ENCODE measurements at regions not wholly inside any gene's neighbourhood (a gene's known extent, or its start where the extent isn't known, plus 50 kb on each side); places are given as distances from the start of the nearest gene placed in this dataset.

DNA sequence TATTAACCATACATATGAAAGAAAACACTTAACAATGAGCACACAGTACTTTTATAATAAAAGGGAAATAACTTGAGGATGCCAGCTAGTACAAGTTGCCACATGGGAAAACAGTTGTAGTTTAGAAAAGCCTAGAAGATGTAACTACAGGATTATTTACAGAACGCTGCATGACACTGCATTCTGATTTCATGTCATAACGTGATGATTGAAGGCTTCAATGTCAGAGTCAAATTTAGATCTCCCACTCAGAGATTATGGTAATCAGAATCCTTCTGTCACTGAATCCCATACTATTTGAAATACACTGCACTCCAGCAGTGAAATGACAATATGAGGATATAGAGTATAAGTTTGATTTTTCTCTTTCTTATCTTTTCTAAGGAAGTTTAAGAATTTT lies 253.9 kb upstream of the LRRN1 start:
- DNase-seq (ENCODE audit: low read depth, low spot score) = no peak
- H3K4me3 ChIP-seq (ENCODE audit: insufficient read length, low read depth) = no peak overlapping the region
- TF ChIP-seq ZNF274 (IDR thresholded peaks at IDR 0.05; ENCODE audit: low read depth, low read length) (no peak), YY1 (IDR thresholded peaks at IDR 0.05; ENCODE audit: insufficient read depth, insufficient read length) (no peak), SUZ12 (IDR thresholded peaks at IDR 0.05; ENCODE audit: extremely low read depth, insufficient read depth, insufficient read length) (no peak)
- H3K9me3 ChIP-seq (ENCODE audit: insufficient read depth, low read length) = no peaks in the 10 kb centered on the region; the same call in 1 of the 2 replicates
- H3K4me1 ChIP-seq (ENCODE audit: insufficient read depth, insufficient read length) = no peaks in the 10 kb centered on the region
- no peaks in the 10 kb centered on the region for H3K27me3 ChIP-seq (ENCODE audit: insufficient read depth, insufficient read length)
- no peak overlapping the region for H3K9ac ChIP-seq (ENCODE audit: insufficient read length, low read depth)
- no peaks in the 10 kb centered on the region for H3K36me3 ChIP-seq (ENCODE audit: insufficient read depth, insufficient read length, low read length)

DNA sequence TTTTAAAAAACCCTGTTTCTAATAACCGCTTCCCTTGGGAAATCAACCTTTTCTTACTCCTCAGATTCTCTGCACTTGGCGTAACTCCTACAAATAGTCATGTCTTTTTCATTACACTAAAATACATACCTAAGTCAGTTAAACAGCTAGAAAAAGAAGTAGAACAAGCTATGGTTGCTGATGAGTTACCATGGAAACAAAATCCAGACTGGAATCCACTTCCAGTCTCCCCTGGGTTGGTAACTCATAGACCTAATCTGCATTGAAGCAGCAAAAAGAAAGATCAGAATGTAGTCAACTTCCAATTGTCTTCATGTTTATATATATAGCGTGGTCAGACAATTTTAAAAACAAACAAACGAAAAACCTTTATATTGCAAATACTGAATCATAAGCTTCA lies 260.8 kb upstream of the LRRN1 start:
- no peaks in the 10 kb centered on the region for H3K4me1 ChIP-seq (ENCODE audit: insufficient read depth, insufficient read length)
- H3K9ac ChIP-seq (ENCODE audit: insufficient read length, low read depth) = no peak overlapping the region

DNA sequence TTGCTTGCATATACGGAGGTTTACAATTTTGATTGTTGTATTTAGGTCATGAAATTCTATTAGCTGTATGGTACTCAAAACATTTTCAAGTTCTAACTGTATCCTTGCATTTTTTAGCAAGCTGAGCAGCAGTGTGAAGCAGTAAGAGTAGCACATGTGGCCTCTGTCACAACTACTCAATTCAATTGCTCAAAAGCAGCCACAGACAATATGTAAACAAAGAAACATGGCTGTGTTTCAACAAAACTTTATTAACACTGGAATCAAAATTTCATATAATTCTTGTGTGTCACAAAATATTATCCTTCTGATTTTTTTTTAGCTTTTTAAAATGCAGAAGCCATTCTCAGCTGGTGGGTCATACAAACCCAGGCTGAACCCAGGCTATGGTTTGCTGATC lies 266.7 kb upstream of the LRRN1 start:
- Histone ChIP-seq H3K4me3 (ENCODE audit: insufficient read length, low read depth) (no peak overlapping the region), H3K9me3 (ENCODE audit: insufficient read depth, low read length) (no peaks in the 10 kb centered on the region), H3K27me3 (ENCODE audit: insufficient read depth, insufficient read length) (no peaks in the 10 kb centered on the region), H3K36me3 (ENCODE audit: insufficient read depth, insufficient read length, low read length) (no peaks in the 10 kb centered on the region), H3K4me1 (ENCODE audit: insufficient read depth, insufficient read length) (no peaks in the 10 kb centered on the region), H3K9ac (ENCODE audit: insufficient read length, low read depth) (no peak overlapping the region)
- DNase-seq (ENCODE audit: low read depth, low spot score) = no peak
- TF ChIP-seq ZNF274 (IDR thresholded peaks at IDR 0.05; ENCODE audit: low read depth, low read length) = no peak
- no peak for TF ChIP-seq SUZ12 (IDR thresholded peaks at IDR 0.05; ENCODE audit: extremely low read depth, insufficient read depth, insufficient read length)
- TF ChIP-seq YY1 (IDR thresholded peaks at IDR 0.05; ENCODE audit: insufficient read depth, insufficient read length) = no peak

More for the DNA sequence above, 260.8 kb upstream of the LRRN1 start:
- no peak overlapping the region for H3K4me3 ChIP-seq (ENCODE audit: insufficient read length, low read depth)
- TF ChIP-seq ZNF274 (IDR thresholded peaks at IDR 0.05; ENCODE audit: low read depth, low read length) (no peak), YY1 (IDR thresholded peaks at IDR 0.05; ENCODE audit: insufficient read depth, insufficient read length) (no peak), SUZ12 (IDR thresholded peaks at IDR 0.05; ENCODE audit: extremely low read depth, insufficient read depth, insufficient read length) (no peak)
- no peak for DNase-seq (ENCODE audit: low read depth, low spot score)
- H3K9me3 ChIP-seq (ENCODE audit: insufficient read depth, low read length) = no peaks in the 10 kb centered on the region
- no peaks in the 10 kb centered on the region for H3K27me3 ChIP-seq (ENCODE audit: insufficient read depth, insufficient read length)
- no peaks in the 10 kb centered on the region for H3K36me3 ChIP-seq (ENCODE audit: insufficient read depth, insufficient read length, low read length)

GRCh38 chr3:3531476-3531875 lies 267.8 kb upstream of the LRRN1 start:
- H3K4me3 ChIP-seq (ENCODE audit: insufficient read length, low read depth) = no peak overlapping the region
- no peaks in the 10 kb centered on the region for H3K9me3 ChIP-seq (ENCODE audit: insufficient read depth, low read length)
- no peak overlapping the region for H3K9ac ChIP-seq (ENCODE audit: insufficient read length, low read depth)
- TF ChIP-seq SUZ12 (IDR thresholded peaks at IDR 0.05; ENCODE audit: extremely low read depth, insufficient read depth, insufficient read length) (no peak), ZNF274 (IDR thresholded peaks at IDR 0.05; ENCODE audit: low read depth, low read length) (no peak), YY1 (IDR thresholded peaks at IDR 0.05; ENCODE audit: insufficient read depth, insufficient read length) (no peak)
- no peaks in the 10 kb centered on the region for H3K4me1 ChIP-seq (ENCODE audit: insufficient read depth, insufficient read length)
- no peaks in the 10 kb centered on the region for H3K27me3 ChIP-seq (ENCODE audit: insufficient read depth, insufficient read length)
- no peaks in the 10 kb centered on the region for H3K36me3 ChIP-seq (ENCODE audit: insufficient read depth, insufficient read length, low read length)
- DNase-seq (ENCODE audit: low read depth, low spot score) = no peak

DNA sequence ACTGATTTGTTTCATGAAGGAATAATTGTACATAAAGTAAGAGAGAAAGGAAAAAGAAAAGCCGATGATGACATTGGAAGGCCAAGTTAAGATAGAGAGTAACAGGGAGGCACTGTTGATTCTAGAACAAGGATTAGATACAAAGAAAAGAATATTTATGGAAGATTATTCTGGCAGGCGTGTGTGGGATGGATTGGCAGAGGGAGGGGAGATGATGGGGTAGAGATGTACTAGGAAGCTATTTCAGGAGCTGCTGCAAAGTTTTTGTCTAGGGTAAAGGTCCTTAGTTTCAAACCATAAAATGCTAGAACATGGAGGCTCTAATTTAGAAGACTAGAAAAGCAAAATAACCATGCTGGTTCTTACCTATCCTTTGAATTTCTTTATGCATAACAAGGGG lies 280.0 kb upstream of the LRRN1 start:
- H3K27me3 ChIP-seq (ENCODE audit: insufficient read depth, insufficient read length) = no peaks in the 10 kb centered on the region
- no peak overlapping the region for H3K9ac ChIP-seq (ENCODE audit: insufficient read length, low read depth)
- no peaks in the 10 kb centered on the region for H3K4me1 ChIP-seq (ENCODE audit: insufficient read depth, insufficient read length)
- TF ChIP-seq ZNF274 (IDR thresholded peaks at IDR 0.05; ENCODE audit: low read depth, low read length) = no peak
- TF ChIP-seq YY1 (IDR thresholded peaks at IDR 0.05; ENCODE audit: insufficient read depth, insufficient read length) = no peak
- TF ChIP-seq SUZ12 (IDR thresholded peaks at IDR 0.05; ENCODE audit: extremely low read depth, insufficient read depth, insufficient read length) = no peak
- no peaks in the 10 kb centered on the region for H3K9me3 ChIP-seq (ENCODE audit: insufficient read depth, low read length)
- H3K4me3 ChIP-seq (ENCODE audit: insufficient read length, low read depth) = no peak overlapping the region
- no peak for DNase-seq (ENCODE audit: low read depth, low spot score)
- H3K36me3 ChIP-seq (ENCODE audit: insufficient read depth, insufficient read length, low read length) = no peaks in the 10 kb centered on the region

DNA sequence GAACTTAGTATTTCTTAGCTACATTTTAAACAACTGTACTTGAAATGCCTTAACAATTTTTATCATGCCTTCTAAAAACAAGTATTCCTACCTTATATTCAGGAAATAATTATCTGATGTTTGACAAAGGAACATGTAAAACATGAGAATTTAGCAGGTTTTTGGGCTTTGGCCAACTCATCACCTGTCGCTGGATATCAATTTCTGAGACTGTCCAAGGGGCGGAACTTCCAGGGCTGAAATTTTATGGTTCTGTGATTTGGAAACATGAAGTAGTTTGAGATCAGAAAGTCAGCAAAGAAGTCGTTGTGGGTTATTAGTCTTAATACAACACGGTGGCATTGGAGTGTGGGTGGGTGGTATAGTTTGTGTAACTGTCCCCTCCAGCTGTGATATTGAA lies 282.2 kb upstream of the LRRN1 start:
- Histone ChIP-seq H3K9me3 (ENCODE audit: insufficient read depth, low read length) (no peaks in the 10 kb centered on the region), H3K4me3 (ENCODE audit: insufficient read length, low read depth) (no peak overlapping the region), H3K27me3 (ENCODE audit: insufficient read depth, insufficient read length) (no peaks in the 10 kb centered on the region), H3K4me1 (ENCODE audit: insufficient read depth, insufficient read length) (no peaks in the 10 kb centered on the region), H3K36me3 (ENCODE audit: insufficient read depth, insufficient read length, low read length) (no peaks in the 10 kb centered on the region), H3K9ac (ENCODE audit: insufficient read length, low read depth) (no peak overlapping the region)
- DNase-seq (ENCODE audit: low read depth, low spot score) = no peak
- TF ChIP-seq YY1 (IDR thresholded peaks at IDR 0.05; ENCODE audit: insufficient read depth, insufficient read length) (no peak), SUZ12 (IDR thresholded peaks at IDR 0.05; ENCODE audit: extremely low read depth, insufficient read depth, insufficient read length) (no peak), ZNF274 (IDR thresholded peaks at IDR 0.05; ENCODE audit: low read depth, low read length) (no peak)

GRCh38 chr3:3516384-3516783 lies 282.8 kb upstream of the LRRN1 start:
- no peak for DNase-seq (ENCODE audit: low read depth, low spot score)
- Histone ChIP-seq H3K4me1 (ENCODE audit: insufficient read depth, insufficient read length) (no peaks in the 10 kb centered on the region), H3K9ac (ENCODE audit: insufficient read length, low read depth) (no peak overlapping the region), H3K4me3 (ENCODE audit: insufficient read length, low read depth) (no peak overlapping the region), H3K9me3 (ENCODE audit: insufficient read depth, low read length) (no peaks in the 10 kb centered on the region), H3K27me3 (ENCODE audit: insufficient read depth, insufficient read length) (no peaks in the 10 kb centered on the region), H3K36me3 (ENCODE audit: insufficient read depth, insufficient read length, low read length) (no peaks in the 10 kb centered on the region)
- TF ChIP-seq ZNF274 (IDR thresholded peaks at IDR 0.05; ENCODE audit: low read depth, low read length) (no peak), YY1 (IDR thresholded peaks at IDR 0.05; ENCODE audit: insufficient read depth, insufficient read length) (no peak), SUZ12 (IDR thresholded peaks at IDR 0.05; ENCODE audit: extremely low read depth, insufficient read depth, insufficient read length) (no peak)

- H3K4me1 ChIP-seq (ENCODE audit: insufficient read depth, insufficient read length) = no peaks in the 10 kb centered on the region
- H3K27me3 ChIP-seq (ENCODE audit: insufficient read depth, insufficient read length) = no peaks in the 10 kb centered on the region
- no peak overlapping the region for H3K4me3 ChIP-seq (ENCODE audit: insufficient read length, low read depth)
- DNase-seq (ENCODE audit: low read depth, low spot score) = no peak
- H3K9me3 ChIP-seq (ENCODE audit: insufficient read depth, low read length) = no peaks in the 10 kb centered on the region
- no peak overlapping the region for H3K9ac ChIP-seq (ENCODE audit: insufficient read length, low read depth)
- no peak for TF ChIP-seq YY1 (IDR thresholded peaks at IDR 0.05; ENCODE audit: insufficient read depth, insufficient read length)
- TF ChIP-seq SUZ12 (IDR thresholded peaks at IDR 0.05; ENCODE audit: extremely low read depth, insufficient read depth, insufficient read length) = no peak
- no peak for TF ChIP-seq ZNF274 (IDR thresholded peaks at IDR 0.05; ENCODE audit: low read depth, low read length)
- no peaks in the 10 kb centered on the region for H3K36me3 ChIP-seq (ENCODE audit: insufficient read depth, insufficient read length, low read length)
Observed at GRCh38 chr3:3509665-3510064, 289.6 kb upstream of the LRRN1 start.
